ENCODE measurements at regions not wholly inside any gene's neighbourhood (a gene's known extent, or its start where the extent isn't known, plus 50 kb on each side); places are given as distances from the start of the nearest gene placed in this dataset.

- TF ChIP-seq CTCF (IDR thresholded peaks at IDR 0.05; ENCODE audit: insufficient read depth, low read depth, low read length): no peak
- no peak for TF ChIP-seq EZH2 (IDR thresholded peaks at IDR 0.05; ENCODE audit: insufficient read depth, low read length)
Measured at GRCh38 chr3:59660852-59661625, 611.2 kb upstream of the CFAP20DC start.
